Loucy (cell line): ENCODE measurements at regions not wholly inside any gene's neighbourhood (a gene's known extent, or its start where the extent isn't known, plus 50 kb on each side); places are given as distances from the start of the nearest gene placed in this dataset.

Source experiments
- H2AFZ ChIP-seq: fragments of 200-600 bp; sonication (generic); 2 replicates; pipeline ENCODE4 v1.6.0; 2016; ENCODE audit warnings: antibody characterized with exemption, mild to moderate bottlenecking, low read length, moderate library complexity
- H3F3A ChIP-seq: fragments of 200-600 bp; 2 replicates; pipeline ENCODE4 v1.6.0; 2016; ENCODE audit warnings: antibody characterized with exemption, low read depth, mild to moderate bottlenecking
- H3K27me3 ChIP-seq: fragments of 200-600 bp; sonication (generic); 2 replicates; pipeline ENCODE4 v1.6.1; 2014; ENCODE audit warnings: low read length, mild to moderate bottlenecking; ENCODE audit not compliant: insufficient read depth, poor library complexity, severe bottlenecking
- H3K36me3 ChIP-seq: fragments of 200-600 bp; sonication (generic); 2 replicates; pipeline ENCODE4 v1.6.1; 2016; ENCODE audit warnings: low read length; ENCODE audit not compliant: insufficient read depth
- H3K4me1 ChIP-seq: fragments of 200-600 bp; sonication (generic); 2 replicates; pipeline ENCODE4 v1.5.1; 2014; ENCODE audit warnings: low read length, mild to moderate bottlenecking; ENCODE audit not compliant: insufficient read depth, poor library complexity, severe bottlenecking
- H3K4me2 ChIP-seq: fragments of 200-600 bp; sonication (generic); 2 replicates; pipeline ENCODE4 v1.6.0; 2014; ENCODE audit warnings: antibody characterized with exemption, low read length, low read depth, mild to moderate bottlenecking; ENCODE audit not compliant: poor library complexity, severe bottlenecking
- H3K4me3 ChIP-seq: fragments of 200-600 bp; sonication (generic); 2 replicates; pipeline ENCODE4 v1.5.1; 2014; ENCODE audit warnings: low read length, mild to moderate bottlenecking, mixed read lengths; ENCODE audit not compliant: poor library complexity, severe bottlenecking
- H3K79me2 ChIP-seq: fragments of 200-600 bp; sonication (generic); 2 replicates; pipeline ENCODE4 v1.6.1; 2014; ENCODE audit warnings: low read length; ENCODE audit not compliant: insufficient read depth
- H3K9ac ChIP-seq: fragments of 200-600 bp; sonication (generic); 2 replicates; pipeline ENCODE4 v1.6.0; 2014; ENCODE audit warnings: mild to moderate bottlenecking, low read depth, low read length, moderate library complexity; ENCODE audit not compliant: poor library complexity, severe bottlenecking
- H3K9me2 ChIP-seq: fragments of 200-600 bp; sonication (generic); replicated peaks from 2 replicates; pipeline ENCODE4 v1.6.1; 2016; ENCODE audit warnings: low read depth, low read length, mixed read lengths
- H3K9me3 ChIP-seq: fragments of 200-600 bp; sonication (generic); 2 replicates; pipeline ENCODE4 v1.6.1; 2014; ENCODE audit warnings: mild to moderate bottlenecking, antibody characterized with exemption, low read length, low read depth; ENCODE audit not compliant: insufficient read depth
- H4K20me1 ChIP-seq: fragments of 200-600 bp; sonication (generic); 2 replicates; pipeline ENCODE4 v1.6.0; 2014; ENCODE audit warnings: antibody characterized with exemption, low read length, mild to moderate bottlenecking; ENCODE audit not compliant: insufficient read depth, poor library complexity, severe bottlenecking
- CTCF ChIP-seq: fragments of 200-600 bp; sonication (generic); conservative IDR thresholded peaks from 2 replicates; pipeline ENCODE4 v1.5.1; 2014; ENCODE audit warnings: mild to moderate bottlenecking, antibody characterized with exemption, low read length
- EZH2phosphoT487 ChIP-seq: fragments of 200-600 bp; IDR thresholded peaks from 2 replicates; pipeline ENCODE4 v1.6.1; 2018; ENCODE audit warnings: antibody characterized with exemption, mild to moderate bottlenecking, moderate library complexity, borderline replicate concordance

GRCh38 chr18:51345848-51346391 is 148.4 kb upstream of the MEX3C start:
- Histone ChIP-seq H3K9me2 (no peaks in the 10 kb centered on the region), H3F3A (no peaks in the 10 kb centered on the region), H3K4me2 (no peak overlapping the region), H3K9me3 (no peaks in the 10 kb centered on the region), H3K27me3 (no peaks in the 10 kb centered on the region), H3K4me1 (no peaks in the 10 kb centered on the region), H3K79me2 (no peaks in the 10 kb centered on the region), H2AFZ (no peak overlapping the region), H3K4me3 (no peak overlapping the region), H4K20me1 (no peaks in the 10 kb centered on the region), H3K9ac (no peak overlapping the region), H3K36me3 (no peaks in the 10 kb centered on the region)
- TF ChIP-seq CTCF: no peak
- TF ChIP-seq EZH2phosphoT487: no peak

GRCh38 chr18:51346404-51346803 is 148.9 kb upstream of the MEX3C start:
- Histone ChIP-seq H3K9ac (no peak overlapping the region), H2AFZ (no peak overlapping the region), H3K27me3 (no peaks in the 10 kb centered on the region), H3K4me3 (no peak overlapping the region), H3F3A (no peaks in the 10 kb centered on the region), H3K79me2 (no peaks in the 10 kb centered on the region), H3K9me3 (no peaks in the 10 kb centered on the region), H4K20me1 (no peaks in the 10 kb centered on the region), H3K36me3 (no peaks in the 10 kb centered on the region), H3K4me1 (no peaks in the 10 kb centered on the region), H3K4me2 (no peak overlapping the region), H3K9me2 (no peaks in the 10 kb centered on the region)
- no peak for TF ChIP-seq CTCF
- no peak for TF ChIP-seq EZH2phosphoT487

- Histone ChIP-seq H3K36me3 (no peaks in the 10 kb centered on the region), H3K27me3 (no peaks in the 10 kb centered on the region), H3K79me2 (no peaks in the 10 kb centered on the region), H3K4me1 (no peaks in the 10 kb centered on the region), H2AFZ (no peak overlapping the region), H3K9me3 (no peaks in the 10 kb centered on the region), H3K9me2 (no peaks in the 10 kb centered on the region), H3K4me3 (no peak overlapping the region), H4K20me1 (no peaks in the 10 kb centered on the region), H3F3A (no peaks in the 10 kb centered on the region), H3K4me2 (no peak overlapping the region), H3K9ac (no peak overlapping the region)
- TF ChIP-seq EZH2phosphoT487: no peak
- TF ChIP-seq CTCF: no peak
Observed at GRCh38 chr18:51350081-51350480, 152.6 kb upstream of the MEX3C start.
